ENCODE measurements at regions not wholly inside any gene's neighbourhood (a gene's known extent, or its start where the extent isn't known, plus 50 kb on each side); places are given as distances from the start of the nearest gene placed in this dataset.

DNA sequence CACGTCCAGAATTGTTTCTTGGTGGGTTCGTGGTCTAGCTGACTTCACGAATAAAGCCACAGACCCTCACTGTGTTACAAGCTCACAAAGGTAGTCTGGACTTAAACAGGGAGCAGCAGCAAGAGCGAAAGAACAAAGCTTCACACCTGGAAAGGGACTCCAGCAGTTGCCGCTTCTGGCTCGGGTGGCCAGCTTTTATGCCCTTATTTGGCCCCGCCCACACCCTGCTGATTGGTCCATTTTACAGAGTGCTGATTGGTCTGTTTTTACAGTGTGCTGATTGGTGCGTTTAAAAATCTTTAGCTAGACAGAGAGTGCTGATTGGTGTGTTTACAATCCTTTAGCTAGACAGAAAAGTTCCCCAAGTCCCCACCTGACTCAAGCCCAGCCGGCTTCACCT, 194.2 kb upstream of the NDN start:
- POLR2A ChIA-PET = no interaction called here
- no peaks in the 10 kb centered on the region for H3K36me3 ChIP-seq (ENCODE audit: control insufficient read depth, insufficient read depth, low read length)
- no peak for DNase-seq (ENCODE audit: low read depth)
- CTCF ChIA-PET = no interaction called here
- TF ChIP-seq, protein P1, sequence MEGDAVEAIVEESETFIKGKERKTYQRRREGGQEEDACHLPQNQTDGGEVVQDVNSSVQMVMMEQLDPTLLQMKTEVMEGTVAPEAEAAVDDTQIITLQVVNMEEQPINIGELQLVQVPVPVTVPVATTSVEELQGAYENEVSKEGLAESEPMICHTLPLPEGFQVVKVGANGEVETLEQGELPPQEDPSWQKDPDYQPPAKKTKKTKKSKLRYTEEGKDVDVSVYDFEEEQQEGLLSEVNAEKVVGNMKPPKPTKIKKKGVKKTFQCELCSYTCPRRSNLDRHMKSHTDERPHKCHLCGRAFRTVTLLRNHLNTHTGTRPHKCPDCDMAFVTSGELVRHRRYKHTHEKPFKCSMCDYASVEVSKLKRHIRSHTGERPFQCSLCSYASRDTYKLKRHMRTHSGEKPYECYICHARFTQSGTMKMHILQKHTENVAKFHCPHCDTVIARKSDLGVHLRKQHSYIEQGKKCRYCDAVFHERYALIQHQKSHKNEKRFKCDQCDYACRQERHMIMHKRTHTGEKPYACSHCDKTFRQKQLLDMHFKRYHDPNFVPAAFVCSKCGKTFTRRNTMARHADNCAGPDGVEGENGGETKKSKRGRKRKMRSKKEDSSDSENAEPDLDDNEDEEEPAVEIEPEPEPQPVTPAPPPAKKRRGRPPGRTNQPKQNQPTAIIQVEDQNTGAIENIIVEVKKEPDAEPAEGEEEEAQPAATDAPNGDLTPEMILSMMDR (IDR thresholded peaks at IDR 0.05; ENCODE audit: insufficient read depth, low read depth, low read length) = no peak
- H3K27me3 ChIP-seq (ENCODE audit: control insufficient read depth, insufficient read depth, low read length) = no peaks in the 10 kb centered on the region
- no peak overlapping the region for H3K4me3 ChIP-seq (ENCODE audit: low read depth, low read length)

DNA sequence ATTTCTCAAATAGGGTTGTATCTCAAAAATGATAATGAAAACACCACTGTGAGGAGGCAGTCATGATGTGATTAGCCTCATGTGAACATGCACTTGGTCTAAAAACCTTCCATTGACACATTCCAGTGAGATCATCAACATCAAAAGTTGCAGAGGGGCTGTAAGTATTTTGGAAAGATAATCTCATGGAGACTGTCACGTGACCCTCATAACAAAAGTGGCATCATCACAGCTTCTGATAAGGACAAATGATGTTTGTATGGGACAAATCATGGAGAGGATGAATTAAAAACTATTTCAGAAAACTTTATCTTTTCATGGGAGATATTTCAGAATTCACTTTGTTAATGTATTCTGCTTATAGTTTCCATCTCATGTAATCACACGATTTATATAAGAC, 203.1 kb upstream of the NDN start:
- Histone ChIP-seq H3K27me3 (ENCODE audit: control insufficient read depth, insufficient read depth, low read length) (no peaks in the 10 kb centered on the region), H3K36me3 (ENCODE audit: control insufficient read depth, insufficient read depth, low read length) (no peaks in the 10 kb centered on the region), H3K4me3 (ENCODE audit: low read depth, low read length) (no peak overlapping the region)
- TF ChIP-seq, protein P1 (IDR thresholded peaks at IDR 0.05; ENCODE audit: insufficient read depth, low read depth, low read length) = no peak
- DNase-seq (ENCODE audit: low read depth) = no peak
- POLR2A ChIA-PET = no interaction called here
- CTCF ChIA-PET = no interaction called here

DNA sequence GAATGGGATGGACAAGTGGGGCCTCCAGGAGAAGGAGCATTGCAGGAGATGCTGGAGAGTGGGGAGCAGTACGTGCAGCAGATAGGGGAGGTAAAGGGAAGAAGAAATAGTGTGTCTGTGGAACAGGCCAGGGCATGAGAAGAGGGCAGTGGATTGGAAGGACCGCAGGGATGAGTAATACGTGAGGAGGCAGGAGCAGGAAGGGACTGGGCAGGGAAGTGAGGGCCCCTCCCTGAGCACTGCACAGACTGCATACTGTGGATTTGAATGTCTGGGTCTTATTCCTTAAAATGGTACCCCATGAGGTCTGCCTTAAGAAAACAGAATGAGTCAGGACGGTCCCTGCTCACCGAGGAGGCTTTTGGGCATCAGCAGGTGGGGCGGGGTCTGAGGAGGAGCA, 210.0 kb upstream of the NDN start:
- no peak for DNase-seq (ENCODE audit: low read depth)
- Histone ChIP-seq H3K36me3 (ENCODE audit: control insufficient read depth, insufficient read depth, low read length) (no peaks in the 10 kb centered on the region), H3K27me3 (ENCODE audit: control insufficient read depth, insufficient read depth, low read length) (no peaks in the 10 kb centered on the region), H3K4me3 (ENCODE audit: low read depth, low read length) (no peak overlapping the region)
- CTCF ChIA-PET = no interaction called here
- TF ChIP-seq, protein P1 (IDR thresholded peaks at IDR 0.05; ENCODE audit: insufficient read depth, low read depth, low read length) = no peak
- POLR2A ChIA-PET = no interaction called here

DNA sequence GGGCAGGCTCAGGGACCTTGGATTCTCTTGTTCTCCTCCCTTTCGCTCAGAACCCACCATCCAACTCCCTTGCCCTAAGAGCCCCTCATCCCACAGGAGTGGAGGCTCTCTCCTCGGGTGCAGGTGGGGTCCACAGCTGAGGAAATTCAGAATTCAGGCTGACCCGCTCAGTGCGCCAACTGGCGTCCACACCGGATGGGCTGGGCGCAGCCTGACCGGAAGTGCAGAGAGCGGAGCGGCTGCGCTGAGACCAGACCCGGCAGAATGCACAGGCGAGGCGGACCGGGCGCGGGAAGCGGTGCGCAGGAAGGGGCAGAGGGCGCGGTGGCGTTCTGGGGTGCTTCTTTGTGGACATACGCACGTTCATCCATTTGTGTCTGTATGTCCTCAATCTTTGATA, 210.4 kb upstream of the NDN start:
- POLR2A ChIA-PET = no interaction called here
- no peak for DNase-seq (ENCODE audit: low read depth)
- Histone ChIP-seq H3K4me3 (ENCODE audit: low read depth, low read length) (no peak overlapping the region), H3K36me3 (ENCODE audit: control insufficient read depth, insufficient read depth, low read length) (no peaks in the 10 kb centered on the region), H3K27me3 (ENCODE audit: control insufficient read depth, insufficient read depth, low read length) (no peaks in the 10 kb centered on the region)
- CTCF ChIA-PET = no interaction called here
- TF ChIP-seq, protein P1 (IDR thresholded peaks at IDR 0.05; ENCODE audit: insufficient read depth, low read depth, low read length) = no peak

DNA sequence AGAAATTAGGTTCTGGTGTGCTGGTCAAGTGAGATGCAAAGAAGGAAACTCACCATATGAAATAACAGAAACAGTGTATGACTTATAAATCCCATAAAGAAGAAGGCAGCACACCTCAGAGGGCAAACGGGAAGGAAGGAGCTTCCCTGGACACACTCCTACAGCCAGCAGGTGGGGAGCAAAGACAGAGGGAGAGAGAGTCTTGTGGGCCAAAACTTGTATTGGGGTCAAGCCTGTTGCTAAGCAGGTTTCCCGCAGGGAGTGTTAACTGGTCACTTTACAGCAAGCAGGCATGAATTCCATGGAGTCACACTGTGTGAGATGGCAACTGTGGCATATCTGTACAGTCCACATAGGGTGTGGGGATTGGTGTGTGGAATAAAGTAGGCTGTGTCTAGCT, 222.9 kb upstream of the NDN start:
- TF ChIP-seq, protein P1 (IDR thresholded peaks at IDR 0.05; ENCODE audit: insufficient read depth, low read depth, low read length) = no peak
- H3K4me3 ChIP-seq (ENCODE audit: low read depth, low read length) = no peak overlapping the region
- CTCF ChIA-PET = no interaction called here
- DNase-seq (ENCODE audit: low read depth) = no peak
- no peaks in the 10 kb centered on the region for H3K27me3 ChIP-seq (ENCODE audit: control insufficient read depth, insufficient read depth, low read length)
- POLR2A ChIA-PET = no interaction called here
- no peaks in the 10 kb centered on the region for H3K36me3 ChIP-seq (ENCODE audit: control insufficient read depth, insufficient read depth, low read length)
